DOHH2 (cell line): ENCODE measurements at regions not wholly inside any gene's neighbourhood (a gene's known extent, or its start where the extent isn't known, plus 50 kb on each side); places are given as distances from the start of the nearest gene placed in this dataset.

Experiments used
- H3F3A ChIP-seq: fragments of 200-600 bp; sonication (generic), shearing (Covaris generic); 2 replicates; pipeline ENCODE4 v1.6.0; 2016; ENCODE audit warnings: antibody characterized with exemption, mild to moderate bottlenecking; ENCODE audit not compliant: control insufficient read depth, insufficient read depth
- H3K27ac ChIP-seq: fragments of 200-600 bp; sonication (generic); 2 replicates; pipeline ENCODE4 v1.5.1; 2014; ENCODE audit warnings: low read depth, mild to moderate bottlenecking, low read length, moderate library complexity
- H3K27me3 ChIP-seq: fragments of 200-600 bp; sonication (generic); 2 replicates; pipeline ENCODE4 v1.6.1; 2014; ENCODE audit warnings: mild to moderate bottlenecking, low read length, mixed read lengths; ENCODE audit not compliant: control insufficient read depth
- H3K36me3 ChIP-seq: fragments of 200-600 bp; sonication (generic); 2 replicates; pipeline ENCODE4 v1.6.1; 2014; ENCODE audit warnings: mild to moderate bottlenecking, low read length, moderate library complexity, mixed read lengths; ENCODE audit not compliant: control insufficient read depth
- H3K4me1 ChIP-seq: fragments of 200-600 bp; sonication (generic); 2 replicates; pipeline ENCODE4 v1.6.1; 2014; ENCODE audit warnings: mild to moderate bottlenecking, low read length, mixed read lengths; ENCODE audit not compliant: control insufficient read depth
- H3K4me2 ChIP-seq: fragments of 200-600 bp; sonication (generic); 2 replicates; pipeline ENCODE4 v1.6.0; 2014; ENCODE audit warnings: mild to moderate bottlenecking, low read length, moderate library complexity
- H3K4me3 ChIP-seq: fragments of 200-600 bp; sonication (generic); 2 replicates; pipeline ENCODE4 v1.5.1; 2014; ENCODE audit warnings: mild to moderate bottlenecking, low read length, mixed read lengths
- H3K79me2 ChIP-seq: fragments of 200-600 bp; sonication (generic); 2 replicates; pipeline ENCODE4 v1.6.1; 2014; ENCODE audit warnings: mild to moderate bottlenecking, low read length, mixed read lengths; ENCODE audit not compliant: control insufficient read depth
- H3K9me2 ChIP-seq: fragments of 200-600 bp; sonication (generic); replicated peaks from 2 replicates; pipeline ENCODE4 v1.6.1; 2014; ENCODE audit warnings: mild to moderate bottlenecking, low read length, mixed read lengths; ENCODE audit not compliant: control insufficient read depth
- H3K9me3 ChIP-seq: fragments of 200-600 bp; sonication (generic); 2 replicates; pipeline ENCODE4 v1.6.1; 2014; ENCODE audit warnings: antibody characterized with exemption, low read length, mixed read lengths; ENCODE audit not compliant: control insufficient read depth, insufficient read depth
- H4K20me1 ChIP-seq: fragments of 200-600 bp; sonication (generic); 2 replicates; pipeline ENCODE4 v1.6.0; 2014; ENCODE audit warnings: low read depth, mild to moderate bottlenecking, antibody characterized with exemption, low read length, moderate library complexity; ENCODE audit not compliant: control insufficient read depth, insufficient read depth
- CTCF ChIP-seq: fragments of 200-600 bp; sonication (generic); IDR thresholded peaks from one replicate; pipeline ENCODE4 v1.5.1; 2014; ENCODE audit warnings: antibody characterized with exemption, mild to moderate bottlenecking, low read depth, low read length; ENCODE audit not compliant: poor library complexity, severe bottlenecking
- EZH2phosphoT487 ChIP-seq: fragments of 200-600 bp; sonication (generic); IDR thresholded peaks from 2 replicates; pipeline ENCODE4 v1.6.1; 2017; ENCODE audit warnings: borderline replicate concordance, mild to moderate bottlenecking, antibody characterized with exemption, low read length, moderate library complexity, mixed read lengths

GRCh38 chr3:21028412-21028811 is 722.6 kb downstream of the ZNF385D start:
- no peaks in the 10 kb centered on the region for H3K79me2 ChIP-seq
- H3K9me3 ChIP-seq = no peaks in the 10 kb centered on the region
- no peak overlapping the region for H3K4me2 ChIP-seq

DNA sequence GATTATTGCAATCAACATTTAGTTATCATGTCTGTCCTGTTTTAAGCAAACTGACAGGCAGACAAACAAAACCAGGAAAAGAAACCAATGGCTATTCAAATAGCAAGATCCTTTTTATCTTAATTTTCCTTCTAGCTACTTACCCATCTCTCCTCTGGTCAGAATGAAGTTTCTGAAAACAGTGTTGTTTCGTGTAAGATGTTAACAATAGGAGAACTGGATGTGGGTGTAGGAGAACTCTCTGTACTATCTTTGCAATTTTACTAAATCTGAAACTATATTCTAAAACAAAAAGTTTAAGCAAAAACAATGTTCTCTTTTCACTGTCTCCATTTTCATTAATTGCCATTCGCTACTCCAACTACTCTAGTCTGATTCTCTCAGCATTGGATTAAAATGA is 726.4 kb downstream of the ZNF385D start:
- Histone ChIP-seq H3K9me2 (no peaks in the 10 kb centered on the region), H3F3A (no peaks in the 10 kb centered on the region), H3K27ac (no peak overlapping the region), H3K4me3 (no peak overlapping the region), H3K9me3 (no peaks in the 10 kb centered on the region), H3K36me3 (no peaks in the 10 kb centered on the region), H3K4me2 (no peak overlapping the region), H3K79me2 (no peaks in the 10 kb centered on the region), H3K4me1 (no peaks in the 10 kb centered on the region), H4K20me1 (no peaks in the 10 kb centered on the region), H3K27me3 (no peaks in the 10 kb centered on the region)
- TF ChIP-seq CTCF = no peak

More at GRCh38 chr3:21028412-21028811, 722.6 kb downstream of the ZNF385D start:
- TF ChIP-seq EZH2phosphoT487 (no peak), CTCF (no peak)
- no peak overlapping the region for H3K27ac ChIP-seq
- H3K9me2 ChIP-seq = no peaks in the 10 kb centered on the region
- H3K4me1 ChIP-seq = no peaks in the 10 kb centered on the region
- no peaks in the 10 kb centered on the region for H3F3A ChIP-seq
- H3K36me3 ChIP-seq = no peaks in the 10 kb centered on the region
- H4K20me1 ChIP-seq = no peaks in the 10 kb centered on the region
- H3K27me3 ChIP-seq = no peaks in the 10 kb centered on the region
- H3K4me3 ChIP-seq = no peak overlapping the region

GRCh38 chr3:21020681-21021080 is 730.3 kb downstream of the ZNF385D start:
- Histone ChIP-seq H3K27me3 (no peaks in the 10 kb centered on the region), H3K9me3 (no peaks in the 10 kb centered on the region), H3K9me2 (no peaks in the 10 kb centered on the region), H3K4me3 (no peak overlapping the region), H3K79me2 (no peaks in the 10 kb centered on the region), H3K4me2 (no peak overlapping the region), H3K27ac (no peak overlapping the region), H3F3A (no peaks in the 10 kb centered on the region), H4K20me1 (no peaks in the 10 kb centered on the region), H3K4me1 (no peaks in the 10 kb centered on the region), H3K36me3 (no peaks in the 10 kb centered on the region)
- TF ChIP-seq EZH2phosphoT487 = no peak
- no peak for TF ChIP-seq CTCF

- no peak overlapping the region for H3K4me2 ChIP-seq
- no peaks in the 10 kb centered on the region for H3K79me2 ChIP-seq
- H3K4me3 ChIP-seq = no peak overlapping the region
- no peaks in the 10 kb centered on the region for H3F3A ChIP-seq
- TF ChIP-seq CTCF = no peak
- H3K9me3 ChIP-seq = no peaks in the 10 kb centered on the region
- no peaks in the 10 kb centered on the region for H3K36me3 ChIP-seq
- H4K20me1 ChIP-seq = no peaks in the 10 kb centered on the region
- no peaks in the 10 kb centered on the region for H3K27me3 ChIP-seq
- no peak overlapping the region for H3K27ac ChIP-seq
- H3K4me1 ChIP-seq = no peaks in the 10 kb centered on the region
- H3K9me2 ChIP-seq = no peaks in the 10 kb centered on the region
Observed at GRCh38 chr3:21020043-21020442, 731.0 kb downstream of the ZNF385D start.
